ENCODE measurements at regions not wholly inside any gene's neighbourhood (a gene's known extent, or its start where the extent isn't known, plus 50 kb on each side); places are given as distances from the start of the nearest gene placed in this dataset.

- BruUV-seq (replicated peaks): no TSS peak
- peaks cover 53% of the 10 kb centered on the region for H3K4me1 Mint-ChIP-seq (ENCODE audit: insufficient read depth, unreplicated experiment)
- no peak overlapping the region for H3K4me3 Mint-ChIP-seq (ENCODE audit: unreplicated experiment)
- H3K27ac Mint-ChIP-seq (ENCODE audit: low read depth, unreplicated experiment): no peak overlapping the region
- no peak for DNase-seq (ENCODE audit: unreplicated experiment)
- no peak for TF ChIP-seq CTCF (IDR thresholded peaks at IDR 0.05; ENCODE audit: unreplicated experiment)
- H3K27me3 Mint-ChIP-seq (ENCODE audit: insufficient read depth, unreplicated experiment): no peaks in the 10 kb centered on the region
- H3K36me3 Mint-ChIP-seq (ENCODE audit: insufficient read depth, unreplicated experiment): no peaks in the 10 kb centered on the region
- ChIA-PET CTCF (no interaction called here), POLR2A (no interaction called here)
- intact Hi-C loops (cut with micrococcal nuclease): no loop called here
- peaks cover 15% of the 10 kb centered on the region for H3K9me3 Mint-ChIP-seq (ENCODE audit: unreplicated experiment)
These were observed 358.7 kb downstream of the TGFB2 start for GRCh38 chr1:218703836-218704235.

- CTCF ChIA-PET: interaction anchor here (0.5 to 0.8 kb wide), 4 partner anchors 68 to 471 kb away, joined by 3 to 4 read pairs (median 4); no protein-coding TSS in a partner anchor
- Mint-ChIP-seq H3K27me3 (ENCODE audit: insufficient read depth, unreplicated experiment) (no peaks in the 10 kb centered on the region), H3K27ac (ENCODE audit: low read depth, unreplicated experiment) (peak overlapping the region; percentile 46), H3K4me3 (ENCODE audit: unreplicated experiment) (peak overlapping the region; percentile 24), H3K9me3 (ENCODE audit: unreplicated experiment) (peaks cover 7% of the 10 kb centered on the region), H3K4me1 (ENCODE audit: insufficient read depth, unreplicated experiment) (peaks cover 53% of the 10 kb centered on the region), H3K36me3 (ENCODE audit: insufficient read depth, unreplicated experiment) (no peaks in the 10 kb centered on the region)
- no peak for TF ChIP-seq CTCF (IDR thresholded peaks at IDR 0.05; ENCODE audit: unreplicated experiment)
- intact Hi-C loops (cut with micrococcal nuclease): loop anchor here (5.0 kb wide), 3 partner anchors 118 to 243 kb away; no protein-coding TSS in a partner anchor
- POLR2A ChIA-PET: interaction anchor here (0.5 to 1.8 kb wide), 5 partner anchors 19 to 501 kb away, joined by 3 to 5 read pairs (median 4); no protein-coding TSS in a partner anchor
- peak; percentile 58 for DNase-seq (ENCODE audit: unreplicated experiment)
- BruUV-seq (replicated peaks): TSS peak; percentile 80
These were observed 360.3 kb downstream of the TGFB2 start for GRCh38 chr1:218705391-218705790.

GRCh38 chr1:218705911-218706893 lies 361.1 kb downstream of the TGFB2 start:
- H3K9me3 Mint-ChIP-seq (ENCODE audit: unreplicated experiment): peaks cover under 1% of the 10 kb centered on the region
- POLR2A ChIA-PET: interaction anchor here (0.5 to 1.8 kb wide), 13 partner anchors 8 to 500 kb away, joined by 3 to 8 read pairs (median 4); no protein-coding TSS in a partner anchor
- CTCF ChIA-PET: interaction anchor here (0.6 to 1.2 kb wide), 9 partner anchors 9 to 711 kb away, joined by 3 to 5 read pairs (median 3); no protein-coding TSS in a partner anchor
- H3K27me3 Mint-ChIP-seq (ENCODE audit: insufficient read depth, unreplicated experiment): no peaks in the 10 kb centered on the region
- peak; percentile 98 for DNase-seq (ENCODE audit: unreplicated experiment)
- no peak for TF ChIP-seq CTCF (IDR thresholded peaks at IDR 0.05; ENCODE audit: unreplicated experiment)
- BruUV-seq (replicated peaks): TSS peak; percentile 85
- H3K36me3 Mint-ChIP-seq (ENCODE audit: insufficient read depth, unreplicated experiment): no peaks in the 10 kb centered on the region
- peak overlapping the region; percentile 24 for H3K4me3 Mint-ChIP-seq (ENCODE audit: unreplicated experiment)
- H3K4me1 Mint-ChIP-seq (ENCODE audit: insufficient read depth, unreplicated experiment): peaks cover 59% of the 10 kb centered on the region
- intact Hi-C loops (cut with micrococcal nuclease): loop anchor here (1.0 to 5.0 kb wide), 6 partner anchors 41 to 361 kb away; partner anchors contain the start of gene TGFB2
- peak overlapping the region; percentile 46 for H3K27ac Mint-ChIP-seq (ENCODE audit: low read depth, unreplicated experiment)

- no peak for TF ChIP-seq CTCF (IDR thresholded peaks at IDR 0.05; ENCODE audit: unreplicated experiment)
- peak overlapping the region; percentile 65 for H3K27ac Mint-ChIP-seq (ENCODE audit: low read depth, unreplicated experiment)
- no peaks in the 10 kb centered on the region for H3K36me3 Mint-ChIP-seq (ENCODE audit: insufficient read depth, unreplicated experiment)
- no peak overlapping the region for H3K4me3 Mint-ChIP-seq (ENCODE audit: unreplicated experiment)
- no TSS peak for BruUV-seq (replicated peaks)
- DNase-seq (ENCODE audit: unreplicated experiment): peak; percentile 47
- H3K27me3 Mint-ChIP-seq (ENCODE audit: insufficient read depth, unreplicated experiment): no peaks in the 10 kb centered on the region
- intact Hi-C loops (cut with micrococcal nuclease): loop anchor here (5.0 to 10.0 kb wide), 3 partner anchors 229 to 674 kb away; no protein-coding TSS in a partner anchor
- peaks cover 62% of the 10 kb centered on the region for H3K4me1 Mint-ChIP-seq (ENCODE audit: insufficient read depth, unreplicated experiment)
- POLR2A ChIA-PET: no interaction called here
- H3K9me3 Mint-ChIP-seq (ENCODE audit: unreplicated experiment): no peaks in the 10 kb centered on the region
- CTCF ChIA-PET: interaction anchor here (0.6 kb wide), 1 partner anchor 364 kb away, joined by 3 read pairs; no protein-coding TSS in a partner anchor
These were observed 365.9 kb downstream of the TGFB2 start for GRCh38 chr1:218711001-218711400.
